Colonic mucosa (tissue), 4 donors: ENCODE measurements at regions not wholly inside any gene's neighbourhood (a gene's known extent, or its start where the extent isn't known, plus 50 kb on each side); places are given as distances from the start of the nearest gene placed in this dataset.

Source experiments
- DNase-seq: peaks from one replicate; pipeline ENCODE4 v3.0.0-alpha.2; 2020
- H3K27ac ChIP-seq: fragments of 200-600 bp; one replicate; pipeline ENCODE4 v1.8.0; 2021
- H3K27me3 ChIP-seq: fragments of 200-600 bp; one replicate; pipeline ENCODE4 v1.8.0; 2021
- H3K36me3 ChIP-seq: fragments of 200-600 bp; one replicate; pipeline ENCODE4 v1.8.0; 2021
- H3K4me1 ChIP-seq: fragments of 200-600 bp; one replicate; pipeline ENCODE4 v1.8.0; 2021; ENCODE audit warnings: mild to moderate bottlenecking
- H3K4me3 ChIP-seq: fragments of 200-600 bp; one replicate; pipeline ENCODE4 v1.8.0; 2021
- H3K9ac ChIP-seq, 2 donors: one replicate each; pipeline ENCODE4 v1.7.0; 2013; ENCODE audit warnings: control low read depth in 2 of 2, low read depth in 2 of 2, low read length in 2 of 2
- H3K9me3 ChIP-seq: fragments of 200-600 bp; one replicate; pipeline ENCODE4 v1.8.0; 2021
- CTCF ChIP-seq: fragments of 200-600 bp; IDR thresholded peaks from one replicate; pipeline ENCODE4 v1.8.0; 2022; ENCODE audit warnings: antibody characterized with exemption, mild to moderate bottlenecking
- intact Hi-C: fragments of 100-400 bp; cut with DNase I; formaldehyde crosslinking; loops from one replicate; pipeline ENCODE4 v1.14.1; 2022
- donor health status: healthy.
- donor health status: DM: no; HTN: no; CAD: no.
- donor health status: DM: no; HTN: no; CAD: no.

DNA sequence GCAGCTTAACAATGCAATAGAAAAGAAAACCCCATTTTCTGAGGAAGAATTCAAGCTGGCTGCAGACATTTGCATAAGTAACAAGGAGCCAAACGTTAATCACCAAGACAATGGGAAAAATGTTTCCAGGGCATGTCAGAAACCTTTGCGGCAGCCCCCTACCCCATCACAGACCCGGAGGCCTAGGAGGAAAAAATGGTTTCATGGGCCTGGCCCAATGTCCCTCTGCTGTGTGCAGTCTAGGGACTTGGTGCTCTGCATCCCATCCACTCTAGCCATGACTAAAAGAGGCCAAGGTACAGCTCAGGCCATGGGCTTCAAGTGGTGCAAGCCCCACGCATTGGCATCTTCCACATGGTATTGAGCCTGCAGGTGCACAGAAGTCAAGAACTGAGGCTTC is 147.0 kb upstream of the NR3C2 start:
- H3K27ac ChIP-seq = no peak overlapping the region
- no peaks in the 10 kb centered on the region for H3K27me3 ChIP-seq
- intact Hi-C loops = no loop called here
- H3K9me3 ChIP-seq = no peaks in the 10 kb centered on the region
- DNase-seq = no peak
- no peaks in the 10 kb centered on the region for H3K36me3 ChIP-seq
- H3K4me1 ChIP-seq = no peaks in the 10 kb centered on the region
- TF ChIP-seq CTCF = no peak
- H3K9ac ChIP-seq = no peak overlapping the region
- no peak overlapping the region for H3K4me3 ChIP-seq

GRCh38 chr4:148575577-148575976 is 133.4 kb upstream of the NR3C2 start:
- H3K9ac ChIP-seq = no peak overlapping the region
- no peaks in the 10 kb centered on the region for H3K4me1 ChIP-seq
- H3K4me3 ChIP-seq = no peak overlapping the region
- no peak overlapping the region for H3K27ac ChIP-seq
- DNase-seq = no peak
- H3K9me3 ChIP-seq = no peaks in the 10 kb centered on the region
- no peaks in the 10 kb centered on the region for H3K27me3 ChIP-seq
- intact Hi-C loops = no loop called here
- no peak for TF ChIP-seq CTCF
- H3K36me3 ChIP-seq = no peaks in the 10 kb centered on the region

DNA sequence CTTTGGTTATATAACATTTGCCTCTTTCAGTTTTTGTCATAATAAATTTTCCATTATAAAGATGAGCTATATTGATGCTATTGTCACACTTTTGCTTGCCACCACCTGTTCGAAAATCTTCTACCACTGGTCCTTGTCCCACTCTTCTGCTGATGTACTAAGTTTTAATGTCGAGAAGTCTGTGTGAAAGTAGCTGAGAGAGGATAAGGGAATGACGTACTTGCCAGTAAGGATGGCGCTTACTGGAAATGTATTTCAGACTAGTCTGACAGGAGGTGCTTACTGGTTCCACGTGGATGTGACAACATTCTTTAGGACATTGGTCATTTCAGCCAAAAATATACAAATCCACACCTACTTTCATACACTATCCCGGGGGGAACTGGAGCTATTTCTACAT is 132.7 kb upstream of the NR3C2 start:
- Histone ChIP-seq H3K27me3 (no peaks in the 10 kb centered on the region), H3K4me1 (no peaks in the 10 kb centered on the region), H3K9ac (no peak overlapping the region), H3K9me3 (no peaks in the 10 kb centered on the region), H3K4me3 (no peak overlapping the region), H3K36me3 (no peaks in the 10 kb centered on the region), H3K27ac (no peak overlapping the region)
- DNase-seq = no peak
- TF ChIP-seq CTCF = no peak
- intact Hi-C loops = no loop called here

GRCh38 chr4:148574502-148574901 is 132.3 kb upstream of the NR3C2 start:
- TF ChIP-seq CTCF = no peak
- Histone ChIP-seq H3K9me3 (no peaks in the 10 kb centered on the region), H3K27me3 (no peaks in the 10 kb centered on the region), H3K9ac (no peak overlapping the region), H3K27ac (no peak overlapping the region), H3K4me3 (no peak overlapping the region), H3K4me1 (no peaks in the 10 kb centered on the region), H3K36me3 (no peaks in the 10 kb centered on the region)
- no peak for DNase-seq
- intact Hi-C loops = no loop called here

DNA sequence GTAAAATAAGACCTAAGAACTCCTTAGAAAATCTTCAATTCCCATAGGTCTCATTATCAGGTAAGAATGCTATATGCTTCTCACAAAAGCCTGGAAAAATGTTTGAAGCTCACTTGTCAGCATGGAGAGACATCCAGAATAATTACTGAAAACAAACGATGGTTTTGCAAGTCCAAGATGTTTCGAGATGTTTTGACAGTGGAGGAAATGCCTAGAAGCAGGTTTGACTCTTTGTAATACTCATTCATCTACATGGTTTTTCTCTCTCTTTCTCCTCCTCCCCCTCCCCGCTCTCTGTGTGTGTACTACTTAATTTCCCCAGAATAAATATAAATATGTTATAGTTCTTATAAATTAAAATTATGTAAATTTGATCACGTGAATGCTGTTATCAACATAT is 131.9 kb upstream of the NR3C2 start:
- no peaks in the 10 kb centered on the region for H3K27me3 ChIP-seq
- no peaks in the 10 kb centered on the region for H3K4me1 ChIP-seq
- H3K27ac ChIP-seq = no peak overlapping the region
- intact Hi-C loops = no loop called here
- no peak overlapping the region for H3K4me3 ChIP-seq
- no peak for DNase-seq
- H3K9ac ChIP-seq = no peak overlapping the region
- H3K36me3 ChIP-seq = no peaks in the 10 kb centered on the region
- H3K9me3 ChIP-seq = no peaks in the 10 kb centered on the region
- no peak for TF ChIP-seq CTCF

DNA sequence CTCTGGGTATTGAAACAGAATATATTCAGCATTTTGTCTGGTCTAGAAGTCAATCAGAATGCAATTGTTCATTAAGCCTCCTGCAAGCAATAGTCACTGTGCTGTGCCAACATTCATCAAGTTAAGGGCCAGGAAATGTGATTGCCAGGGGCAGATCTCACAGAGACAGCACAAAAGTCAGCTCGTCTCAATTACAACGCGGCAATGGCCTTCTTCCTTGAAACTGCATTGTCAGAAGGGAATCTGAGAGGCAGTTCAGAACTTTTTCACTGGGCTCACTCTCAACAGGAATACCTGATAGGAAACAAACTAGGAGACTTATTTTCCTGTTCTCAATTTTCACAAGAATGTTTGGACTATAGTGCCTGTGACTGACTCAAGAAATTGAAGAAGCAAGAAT is 131.1 kb upstream of the NR3C2 start:
- H3K4me1 ChIP-seq = no peaks in the 10 kb centered on the region
- H3K4me3 ChIP-seq = no peak overlapping the region
- intact Hi-C loops = no loop called here
- no peak for TF ChIP-seq CTCF
- no peaks in the 10 kb centered on the region for H3K9me3 ChIP-seq
- H3K36me3 ChIP-seq = no peaks in the 10 kb centered on the region
- no peak overlapping the region for H3K27ac ChIP-seq
- DNase-seq = no peak
- H3K27me3 ChIP-seq = no peaks in the 10 kb centered on the region
- H3K9ac ChIP-seq = no peak overlapping the region
